Fibroblast of lung (primary cell): ENCODE measurements at regions not wholly inside any gene's neighbourhood (a gene's known extent, or its start where the extent isn't known, plus 50 kb on each side); places are given as distances from the start of the nearest gene placed in this dataset.

Source experiments
- CTCF ChIP-seq, 2 donors: IDR thresholded peaks in 1 of 2; conservative IDR thresholded peaks in 1 of 2; 1 replicate in 1 of 2; 2 replicates in 1 of 2; pipeline ENCODE4 v1.5.1; 2011 to 2012; ENCODE audit warnings: low read length in 2 of 2, control low read depth in 1 of 2, inconsistent platforms in 1 of 2, low read depth in 1 of 2, mild to moderate bottlenecking in 1 of 2
- EZH2 ChIP-seq: IDR thresholded peaks from 2 replicates; pipeline ENCODE4 v1.5.1; 2012; ENCODE audit warnings: low read length, control low read depth, mild to moderate bottlenecking; ENCODE audit errors: missing control alignments

- TF ChIP-seq CTCF (conservative IDR thresholded peaks at IDR 0.05 in 1 of 2, IDR thresholded peaks at IDR 0.05 in 1 of 2; ENCODE audit: low read depth in 1 of 2, low read length in 2 of 2) (no peak), EZH2 (no peak)
These were observed 138.8 kb upstream of the ID2 start for GRCh38 chr2:8543060-8543382.
